Panc1 (cell line): ENCODE measurements at regions not wholly inside any gene's neighbourhood (a gene's known extent, or its start where the extent isn't known, plus 50 kb on each side); places are given as distances from the start of the nearest gene placed in this dataset.

Experiments used
- ATAC-seq: fragments of 200-7000 bp; cut with Tn5 transposase; 2 replicates; pipeline ENCODE4 v1.9.1; 2020; ENCODE audit warnings: mild to moderate bottlenecking, moderate library complexity
- BruUV-seq: library from RNA; stranded (reverse); fragments of 400-500 nt; replicated peaks from 2 replicates; lab custom pipeline; 2021; lab: Mats Ljungman, UMichigan
- CTCF ChIA-PET: fragments of 300-600 bp; sonication (Branson Sonifier 250); formaldehyde crosslinking; loops from one replicate; lab custom pipeline; 2022; ENCODE audit warnings: antibody characterized with exemption; lab: Charles Lee
- POLR2A ChIA-PET: fragments of 300-600 bp; sonication (Branson Sonifier 250); formaldehyde crosslinking; loops from one replicate; lab custom pipeline; 2022; ENCODE audit warnings: antibody characterized with exemption; lab: Charles Lee
- DNase-seq: peaks from one replicate; pipeline ENCODE4 v3.0.0-alpha.2; 2010; ENCODE audit warnings: low read depth, low spot score
- H3K27ac ChIP-seq: 2 replicates; pipeline ENCODE4 v1.5.1; 2011; ENCODE audit warnings: mild to moderate bottlenecking, low read length, inconsistent platforms
- H3K27me3 ChIP-seq: fragments of 200-500 bp; sonication (Bioruptor generic); 2 replicates; pipeline ENCODE4 v1.6.0; 2014; ENCODE audit warnings: low read length, inconsistent platforms; ENCODE audit not compliant: control insufficient read depth, insufficient read depth
- H3K36me3 ChIP-seq: fragments of 200-500 bp; sonication (Bioruptor generic); 2 replicates; pipeline ENCODE4 v1.5.1; 2014; ENCODE audit warnings: inconsistent platforms, mild to moderate bottlenecking, low read length, moderate library complexity; ENCODE audit not compliant: control insufficient read depth, insufficient read depth
- H3K4me1 ChIP-seq: 2 replicates; pipeline ENCODE4 v1.5.1; 2011; ENCODE audit warnings: inconsistent platforms, mild to moderate bottlenecking, low read length, moderate library complexity; ENCODE audit not compliant: control insufficient read depth, insufficient read depth
- H3K4me3 ChIP-seq, 2 experiments: 2 replicates each; pipeline ENCODE4 v1.5.1; 2011 to 2012; ENCODE audit warnings: low read depth in 2 of 2, low read length in 2 of 2, mild to moderate bottlenecking in 2 of 2, inconsistent platforms in 1 of 2, moderate library complexity in 1 of 2
- H3K9me3 ChIP-seq: fragments of 200-500 bp; sonication (Bioruptor generic); 2 replicates; pipeline ENCODE4 v1.5.1; 2014; ENCODE audit warnings: low read depth, mild to moderate bottlenecking, inconsistent platforms, low read length, moderate library complexity; ENCODE audit not compliant: control insufficient read depth, insufficient read depth
- POLR2AphosphoS5 ChIP-seq: IDR thresholded peaks from 2 replicates; pipeline ENCODE4 v1.6.1; 2012; ENCODE audit warnings: mild to moderate bottlenecking, low read depth, low read length, moderate library complexity
- REST ChIP-seq, 2 experiments: IDR thresholded peaks; 2 replicates each; pipeline ENCODE4 v1.6.1; 2011 to 2012; ENCODE audit warnings: low read depth in 2 of 2, control low read depth in 1 of 2, low read length in 1 of 2, mild to moderate bottlenecking in 1 of 2, moderate library complexity in 1 of 2; ENCODE audit not compliant: insufficient read depth in 1 of 2
- SIN3A ChIP-seq: IDR thresholded peaks from 2 replicates; pipeline ENCODE4 v1.6.1; 2012; ENCODE audit warnings: low read depth, mild to moderate bottlenecking, low read length, moderate library complexity, borderline replicate concordance; ENCODE audit not compliant: insufficient read depth
- TCF7L2 ChIP-seq: IDR thresholded peaks from 2 replicates; pipeline ENCODE4 v1.6.1; 2011; ENCODE audit warnings: mild to moderate bottlenecking, low read depth, low read length, inconsistent platforms
- in situ Hi-C: cut with HindIII; loops from 2 replicates; pipeline ENCODE4 v1.10.0; 2016; ENCODE audit warnings: low sequenced_read_pairs, low pct_unique_long_range_greater_than_20kb
- intact Hi-C: fragments of 100-400 bp; cut with micrococcal nuclease; formaldehyde crosslinking; loops from one replicate; pipeline ENCODE4 v1.10.0; 2022; ENCODE audit not compliant: unreplicated experiment
- TF ChIP-seq, protein P1 (sequence below): fragments of 450-650 bp; IDR thresholded peaks from 2 replicates; pipeline ENCODE4 v1.5.1; 2017; ENCODE audit warnings: mild to moderate bottlenecking

DNA sequence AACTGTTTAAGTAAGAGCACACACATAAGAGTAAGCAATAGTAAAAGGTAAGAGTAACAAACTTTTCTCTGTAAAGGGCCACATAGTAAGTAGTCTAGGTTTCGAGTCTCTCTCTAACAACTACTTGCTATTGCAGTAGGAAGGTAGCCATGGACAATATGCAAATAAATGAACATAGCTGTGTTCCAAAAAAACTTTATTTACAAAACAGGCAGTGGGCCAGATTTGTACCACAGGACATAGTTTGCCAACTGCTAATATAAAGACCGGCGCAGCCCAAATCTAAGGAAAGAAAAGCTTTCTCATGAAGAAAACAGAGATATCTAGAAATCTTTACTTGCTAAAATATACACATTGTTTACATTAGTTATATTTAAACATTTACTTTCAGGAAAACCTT is 239.0 kb upstream of the EGLN3 start:
- in situ Hi-C loops (no loop called here), intact Hi-C loops (no loop called here)
- BruUV-seq, result no TSS peak
- TF ChIP-seq REST (IDR thresholded peaks at IDR 0.05; ENCODE audit: insufficient read depth in 1 of 2, low read depth in 2 of 2, low read length in 1 of 2), result no peak
- TF ChIP-seq TCF7L2, result no peak
- TF ChIP-seq, protein P1, sequence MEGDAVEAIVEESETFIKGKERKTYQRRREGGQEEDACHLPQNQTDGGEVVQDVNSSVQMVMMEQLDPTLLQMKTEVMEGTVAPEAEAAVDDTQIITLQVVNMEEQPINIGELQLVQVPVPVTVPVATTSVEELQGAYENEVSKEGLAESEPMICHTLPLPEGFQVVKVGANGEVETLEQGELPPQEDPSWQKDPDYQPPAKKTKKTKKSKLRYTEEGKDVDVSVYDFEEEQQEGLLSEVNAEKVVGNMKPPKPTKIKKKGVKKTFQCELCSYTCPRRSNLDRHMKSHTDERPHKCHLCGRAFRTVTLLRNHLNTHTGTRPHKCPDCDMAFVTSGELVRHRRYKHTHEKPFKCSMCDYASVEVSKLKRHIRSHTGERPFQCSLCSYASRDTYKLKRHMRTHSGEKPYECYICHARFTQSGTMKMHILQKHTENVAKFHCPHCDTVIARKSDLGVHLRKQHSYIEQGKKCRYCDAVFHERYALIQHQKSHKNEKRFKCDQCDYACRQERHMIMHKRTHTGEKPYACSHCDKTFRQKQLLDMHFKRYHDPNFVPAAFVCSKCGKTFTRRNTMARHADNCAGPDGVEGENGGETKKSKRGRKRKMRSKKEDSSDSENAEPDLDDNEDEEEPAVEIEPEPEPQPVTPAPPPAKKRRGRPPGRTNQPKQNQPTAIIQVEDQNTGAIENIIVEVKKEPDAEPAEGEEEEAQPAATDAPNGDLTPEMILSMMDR, result no peak
- no peak for TF ChIP-seq POLR2AphosphoS5
- TF ChIP-seq SIN3A, result no peak
- H3K27ac ChIP-seq, result no peak overlapping the region
- ChIA-PET POLR2A (no interaction called here), CTCF (no interaction called here)
- H3K4me1 ChIP-seq, result no peaks in the 10 kb centered on the region
- H3K4me3 ChIP-seq, result no peak overlapping the region
- H3K9me3 ChIP-seq, result no peaks in the 10 kb centered on the region
- no peaks in the 10 kb centered on the region for H3K27me3 ChIP-seq
- no peak for ATAC-seq
- H3K36me3 ChIP-seq, result no peaks in the 10 kb centered on the region
- no peak for DNase-seq

DNA sequence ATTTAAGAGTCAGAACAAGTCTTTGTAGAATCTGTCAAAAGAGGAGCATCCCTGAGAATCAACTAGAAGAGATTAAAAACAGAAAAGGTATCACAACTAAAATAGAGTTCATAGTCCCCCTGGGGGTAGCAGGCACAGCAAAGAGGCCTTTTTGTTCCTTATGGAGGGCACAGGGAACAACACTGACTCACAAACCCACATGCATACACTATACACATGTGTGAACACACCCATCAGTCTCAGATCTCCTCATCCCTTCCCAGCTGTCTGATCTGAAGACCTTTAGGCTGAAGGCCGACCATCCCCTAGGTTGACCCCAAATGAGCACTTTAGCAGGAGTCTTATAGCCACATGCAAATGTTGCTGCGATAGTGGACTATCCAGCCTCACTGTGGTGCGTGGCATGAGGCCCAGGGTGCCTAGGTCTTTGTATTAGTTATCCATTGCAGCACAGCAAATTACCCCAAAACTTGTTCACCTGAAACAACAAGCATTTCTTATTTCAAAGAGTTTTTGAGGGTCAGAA is 236.7 kb upstream of the EGLN3 start:
- no peak for ATAC-seq
- CTCF ChIA-PET, result no interaction called here
- Histone ChIP-seq H3K4me3 (no peak overlapping the region), H3K36me3 (no peaks in the 10 kb centered on the region), H3K4me1 (no peaks in the 10 kb centered on the region), H3K27me3 (no peaks in the 10 kb centered on the region), H3K27ac (no peak overlapping the region), H3K9me3 (no peaks in the 10 kb centered on the region)
- intact Hi-C loops (no loop called here), in situ Hi-C loops (no loop called here)
- BruUV-seq, result no TSS peak
- POLR2A ChIA-PET, result no interaction called here
- no peak for DNase-seq
- TF ChIP-seq TCF7L2 (no peak), SIN3A (no peak), POLR2AphosphoS5 (no peak), REST (IDR thresholded peaks at IDR 0.05; ENCODE audit: insufficient read depth in 1 of 2, low read depth in 2 of 2, low read length in 1 of 2) (no peak)
- TF ChIP-seq, protein P1, result no peak
